ENCODE measurements at regions not wholly inside any gene's neighbourhood (a gene's known extent, or its start where the extent isn't known, plus 50 kb on each side); places are given as distances from the start of the nearest gene placed in this dataset.

- WGBS, 2 donors = 76 to 90% methylated on average over 4 of the region's 4 CpGs
- Histone ChIP-seq H3K27ac (no peak overlapping the region), H3K9me3 (no peaks in the 10 kb centered on the region), H3K36me3 (no peaks in the 10 kb centered on the region), H3K27me3 (no peaks in the 10 kb centered on the region), H3K4me1 (no peaks in the 10 kb centered on the region), H3K4me3 (no peak overlapping the region)
- ATAC-seq (ENCODE audit: low FRiP score in 2 of 2) (no peak), DNase-seq (no peak)
- TF ChIP-seq POLR2A (IDR thresholded peaks at IDR 0.05) = no peak
- TF ChIP-seq, protein P1, sequence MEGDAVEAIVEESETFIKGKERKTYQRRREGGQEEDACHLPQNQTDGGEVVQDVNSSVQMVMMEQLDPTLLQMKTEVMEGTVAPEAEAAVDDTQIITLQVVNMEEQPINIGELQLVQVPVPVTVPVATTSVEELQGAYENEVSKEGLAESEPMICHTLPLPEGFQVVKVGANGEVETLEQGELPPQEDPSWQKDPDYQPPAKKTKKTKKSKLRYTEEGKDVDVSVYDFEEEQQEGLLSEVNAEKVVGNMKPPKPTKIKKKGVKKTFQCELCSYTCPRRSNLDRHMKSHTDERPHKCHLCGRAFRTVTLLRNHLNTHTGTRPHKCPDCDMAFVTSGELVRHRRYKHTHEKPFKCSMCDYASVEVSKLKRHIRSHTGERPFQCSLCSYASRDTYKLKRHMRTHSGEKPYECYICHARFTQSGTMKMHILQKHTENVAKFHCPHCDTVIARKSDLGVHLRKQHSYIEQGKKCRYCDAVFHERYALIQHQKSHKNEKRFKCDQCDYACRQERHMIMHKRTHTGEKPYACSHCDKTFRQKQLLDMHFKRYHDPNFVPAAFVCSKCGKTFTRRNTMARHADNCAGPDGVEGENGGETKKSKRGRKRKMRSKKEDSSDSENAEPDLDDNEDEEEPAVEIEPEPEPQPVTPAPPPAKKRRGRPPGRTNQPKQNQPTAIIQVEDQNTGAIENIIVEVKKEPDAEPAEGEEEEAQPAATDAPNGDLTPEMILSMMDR (IDR thresholded peaks at IDR 0.05) = no peak
These were observed 226.6 kb upstream of the TENM4 start for GRCh38 chr11:79667380-79667779.

- Histone ChIP-seq H3K27me3 (no peaks in the 10 kb centered on the region), H3K4me3 (no peak overlapping the region), H3K4me1 (no peaks in the 10 kb centered on the region), H3K27ac (no peak overlapping the region), H3K36me3 (no peaks in the 10 kb centered on the region), H3K9me3 (no peaks in the 10 kb centered on the region)
- TF ChIP-seq, protein P1 (IDR thresholded peaks at IDR 0.05) = no peak
- no peak for TF ChIP-seq POLR2A (IDR thresholded peaks at IDR 0.05)
- TF ChIP-seq POLR2AphosphoS5 (IDR thresholded peaks at IDR 0.05) = no peak
- TF ChIP-seq EP300 (IDR thresholded peaks at IDR 0.05) = no peak
- DNase-seq (no peak), ATAC-seq (ENCODE audit: low FRiP score in 2 of 2) (no peak)
- WGBS, 2 donors = 68 to 83% methylated on average over 2 of the region's 2 CpGs
These were observed 222.2 kb upstream of the TENM4 start for GRCh38 chr11:79663017-79663416.

GRCh38 chr11:79661373-79661772, 220.5 kb upstream of the TENM4 start:
- DNase-seq (no peak), ATAC-seq (ENCODE audit: low FRiP score in 2 of 2) (no peak)
- Histone ChIP-seq H3K27me3 (no peaks in the 10 kb centered on the region), H3K9me3 (no peaks in the 10 kb centered on the region), H3K27ac (no peak overlapping the region), H3K4me1 (no peaks in the 10 kb centered on the region), H3K4me3 (no peak overlapping the region), H3K36me3 (no peaks in the 10 kb centered on the region)
- 44 to 63% methylated on average over 2 of the region's 2 CpGs for WGBS, 2 donors
- TF ChIP-seq EP300 (IDR thresholded peaks at IDR 0.05) (no peak), POLR2AphosphoS5 (IDR thresholded peaks at IDR 0.05) (no peak), POLR2A (IDR thresholded peaks at IDR 0.05) (no peak)
- TF ChIP-seq, protein P1 (IDR thresholded peaks at IDR 0.05) = no peak

GRCh38 chr11:79648766-79649520, 208.1 kb upstream of the TENM4 start:
- Histone ChIP-seq H3K27ac (no peak overlapping the region), H3K4me1 (no peaks in the 10 kb centered on the region), H3K4me3 (no peak overlapping the region), H3K36me3 (no peaks in the 10 kb centered on the region), H3K9me3 (no peaks in the 10 kb centered on the region), H3K27me3 (no peaks in the 10 kb centered on the region)
- ATAC-seq (ENCODE audit: low FRiP score in 2 of 2) = no peak
- no peak for TF ChIP-seq POLR2A (IDR thresholded peaks at IDR 0.05)
- TF ChIP-seq POLR2AphosphoS5 (IDR thresholded peaks at IDR 0.05) = no peak
- TF ChIP-seq, protein P1 (IDR thresholded peaks at IDR 0.05) = no peak
- no peak for TF ChIP-seq EP300 (IDR thresholded peaks at IDR 0.05)
- WGBS, 2 donors = 88 to 90% methylated on average over 5 of the region's 5 CpGs
- no peak for DNase-seq

- no peaks in the 10 kb centered on the region for H3K4me1 ChIP-seq
- ATAC-seq (ENCODE audit: low FRiP score in 2 of 2) (no peak), DNase-seq (no peak)
- no peak overlapping the region for H3K4me3 ChIP-seq
- no peak overlapping the region for H3K27ac ChIP-seq
- no peaks in the 10 kb centered on the region for H3K36me3 ChIP-seq
- no peaks in the 10 kb centered on the region for H3K27me3 ChIP-seq
- 71 to 77% methylated on average over 6 of the region's 6 CpGs for whole genome bisulfite sequencing, 2 donors
- H3K9me3 ChIP-seq = no peaks in the 10 kb centered on the region
- no peak for TF ChIP-seq POLR2AphosphoS5 (IDR thresholded peaks at IDR 0.05)
- no peak for TF ChIP-seq POLR2A (IDR thresholded peaks at IDR 0.05)
- TF ChIP-seq, protein P1 (IDR thresholded peaks at IDR 0.05) = no peak
- TF ChIP-seq EP300 (IDR thresholded peaks at IDR 0.05) = no peak
These were observed 196.4 kb upstream of the TENM4 start for GRCh38 chr11:79637219-79637618.
